Esophagus muscularis mucosa (tissue), 3 donors: ENCODE measurements at regions not wholly inside any gene's neighbourhood (a gene's known extent, or its start where the extent isn't known, plus 50 kb on each side); places are given as distances from the start of the nearest gene placed in this dataset.

Experiments
- POLR2A ChIP-seq: fragments of 450-650 bp; IDR thresholded peaks from one replicate; pipeline ENCODE4 v1.6.1; 2017; ENCODE audit warnings: antibody characterized with exemption, moderate library complexity, mild to moderate bottlenecking, low read depth
- TF ChIP-seq, protein P1 (sequence below), 3 experiments: fragments of 200-600 bp in 2 of 3; fragments of 450-650 bp in 1 of 3; sonication (generic) in 2 of 3; IDR thresholded peaks; one replicate each; pipeline ENCODE4 v1.5.1; 2017 to 2019; ENCODE audit warnings: antibody characterized with exemption in 3 of 3, mild to moderate bottlenecking in 2 of 3, moderate library complexity in 1 of 3

DNA sequence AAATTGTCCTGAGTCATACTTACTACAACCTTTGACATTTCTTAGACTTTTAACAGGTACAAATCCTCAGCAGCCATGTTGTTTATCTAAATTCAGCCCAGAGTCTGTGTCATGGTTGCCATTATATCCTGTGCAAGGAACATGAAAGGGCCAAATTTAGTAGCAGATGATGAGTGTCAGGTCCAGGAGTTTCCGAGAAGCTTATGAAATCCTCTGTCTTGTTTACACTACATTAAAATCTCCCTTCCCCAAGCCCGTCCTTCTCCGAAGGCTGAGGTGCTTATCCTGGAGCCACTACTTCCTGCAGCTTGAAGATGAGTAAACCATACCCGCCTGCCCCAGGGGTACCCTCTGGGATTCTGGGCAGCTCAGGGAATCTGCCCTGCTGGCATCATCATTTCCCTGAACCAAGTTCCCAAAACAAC is 102.6 kb upstream of the SERP2 start:
- TF ChIP-seq, protein P1, sequence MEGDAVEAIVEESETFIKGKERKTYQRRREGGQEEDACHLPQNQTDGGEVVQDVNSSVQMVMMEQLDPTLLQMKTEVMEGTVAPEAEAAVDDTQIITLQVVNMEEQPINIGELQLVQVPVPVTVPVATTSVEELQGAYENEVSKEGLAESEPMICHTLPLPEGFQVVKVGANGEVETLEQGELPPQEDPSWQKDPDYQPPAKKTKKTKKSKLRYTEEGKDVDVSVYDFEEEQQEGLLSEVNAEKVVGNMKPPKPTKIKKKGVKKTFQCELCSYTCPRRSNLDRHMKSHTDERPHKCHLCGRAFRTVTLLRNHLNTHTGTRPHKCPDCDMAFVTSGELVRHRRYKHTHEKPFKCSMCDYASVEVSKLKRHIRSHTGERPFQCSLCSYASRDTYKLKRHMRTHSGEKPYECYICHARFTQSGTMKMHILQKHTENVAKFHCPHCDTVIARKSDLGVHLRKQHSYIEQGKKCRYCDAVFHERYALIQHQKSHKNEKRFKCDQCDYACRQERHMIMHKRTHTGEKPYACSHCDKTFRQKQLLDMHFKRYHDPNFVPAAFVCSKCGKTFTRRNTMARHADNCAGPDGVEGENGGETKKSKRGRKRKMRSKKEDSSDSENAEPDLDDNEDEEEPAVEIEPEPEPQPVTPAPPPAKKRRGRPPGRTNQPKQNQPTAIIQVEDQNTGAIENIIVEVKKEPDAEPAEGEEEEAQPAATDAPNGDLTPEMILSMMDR (IDR thresholded peaks at IDR 0.05): no peak
- TF ChIP-seq POLR2A: no peak
